ENCODE measurements at regions not wholly inside any gene's neighbourhood (a gene's known extent, or its start where the extent isn't known, plus 50 kb on each side); places are given as distances from the start of the nearest gene placed in this dataset.
"Not testable (repeated sequence)": the region's sequence is repeated elsewhere in the genome, so short reads cannot be mapped to it uniquely, and the experiment has no call there.

DNA sequence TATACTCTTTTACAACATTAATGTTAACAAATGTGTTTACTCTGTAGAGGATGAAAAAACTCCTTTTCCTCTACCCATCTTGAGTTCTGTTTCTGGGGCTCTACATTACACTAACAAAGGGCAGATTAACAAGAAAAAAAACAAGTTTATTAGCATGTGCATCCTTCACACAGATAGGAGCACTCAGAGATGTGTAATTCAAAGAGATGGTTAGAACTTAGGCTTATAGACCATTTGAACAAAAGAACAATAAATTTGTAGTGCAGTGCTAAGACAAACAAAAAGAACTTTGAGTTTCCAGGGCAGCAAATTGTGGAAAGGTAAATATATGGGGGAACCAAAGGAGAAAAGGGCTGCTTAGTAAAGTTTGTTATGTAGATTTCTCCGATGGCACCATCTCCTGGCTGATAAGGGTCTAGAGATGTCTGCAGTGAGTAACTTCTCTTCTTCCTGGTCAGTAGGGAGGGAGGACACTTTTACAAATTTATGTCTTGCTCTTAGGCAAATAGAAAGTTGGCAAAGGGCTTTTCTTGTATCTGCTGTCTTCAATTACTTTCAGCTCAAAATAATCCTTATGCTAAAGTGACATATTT lies 1249.9 kb upstream of the TENM3 start:
- no peak for DNase-seq (ENCODE audit: low read depth in 1 of 2, low spot score in 1 of 2)

DNA sequence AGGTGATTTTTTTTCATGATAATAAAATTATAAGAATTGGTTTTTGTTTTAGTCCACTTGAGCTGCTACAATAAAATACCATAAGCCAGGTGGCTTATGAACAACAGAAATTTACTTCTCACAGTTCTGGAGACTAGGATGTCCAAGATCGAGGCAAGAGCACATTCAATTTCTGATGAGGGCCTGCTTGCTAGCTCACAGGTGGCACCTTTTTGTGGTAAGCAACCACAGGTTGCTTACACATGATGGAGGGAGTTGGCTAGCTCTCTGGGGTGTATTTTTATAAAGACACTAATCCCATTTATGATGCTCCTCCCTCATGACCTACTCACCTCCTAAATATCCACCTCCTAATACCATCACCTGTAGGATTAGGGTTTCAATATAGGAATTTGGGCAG lies 1248.5 kb upstream of the TENM3 start:
- no peak for DNase-seq (ENCODE audit: low read depth in 1 of 2, low spot score in 1 of 2)

- DNase-seq (ENCODE audit: low read depth in 1 of 2, low spot score in 1 of 2): no peak
Observed at GRCh38 chr4:180999217-180999616, 1244.0 kb upstream of the TENM3 start.

DNA sequence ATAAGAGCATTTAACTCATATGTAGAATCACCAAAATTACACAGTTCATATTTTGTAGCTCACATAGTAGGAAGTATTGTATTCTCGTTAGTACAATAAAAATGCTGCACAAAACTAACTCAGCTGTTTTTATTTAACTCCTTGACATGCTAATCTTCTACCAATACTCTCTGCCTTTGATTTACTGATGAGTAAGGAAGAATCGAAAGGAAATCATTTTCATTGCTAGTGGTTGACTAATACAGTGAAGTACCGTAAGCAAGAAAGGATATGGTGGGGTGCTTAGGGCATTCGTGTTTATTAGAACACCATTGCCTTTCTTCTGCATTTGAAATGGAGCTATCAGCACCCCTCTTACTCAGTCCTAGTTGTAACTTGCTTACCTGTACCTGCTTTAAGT lies 1239.1 kb upstream of the TENM3 start:
- DNase-seq (ENCODE audit: low read depth in 1 of 2, low spot score in 1 of 2): no peak

- no peak for DNase-seq (ENCODE audit: low read depth in 1 of 2, low spot score in 1 of 2)
Observed at GRCh38 chr4:181006499-181007260, 1236.5 kb upstream of the TENM3 start.

DNA sequence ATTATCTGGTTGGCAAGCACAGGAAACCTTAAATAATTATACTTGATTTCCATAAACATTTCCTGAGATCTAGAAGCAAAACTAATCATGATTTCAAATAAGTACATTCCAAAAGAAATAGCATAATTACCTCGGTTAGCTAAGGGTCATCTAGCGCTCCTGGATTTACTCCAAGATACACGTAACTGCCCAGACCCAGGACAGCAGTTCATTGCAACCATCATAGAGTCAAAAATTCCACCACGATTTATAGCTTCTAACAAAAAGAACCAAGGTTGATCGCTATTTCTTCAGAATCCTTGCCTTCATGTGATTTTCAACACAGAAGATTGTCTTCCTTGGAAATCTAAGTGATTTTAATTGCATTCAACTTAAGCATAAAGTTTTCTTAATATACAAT lies 1235.5 kb upstream of the TENM3 start:
- DNase-seq (ENCODE audit: low read depth in 1 of 2, low spot score in 1 of 2): no peak

DNA sequence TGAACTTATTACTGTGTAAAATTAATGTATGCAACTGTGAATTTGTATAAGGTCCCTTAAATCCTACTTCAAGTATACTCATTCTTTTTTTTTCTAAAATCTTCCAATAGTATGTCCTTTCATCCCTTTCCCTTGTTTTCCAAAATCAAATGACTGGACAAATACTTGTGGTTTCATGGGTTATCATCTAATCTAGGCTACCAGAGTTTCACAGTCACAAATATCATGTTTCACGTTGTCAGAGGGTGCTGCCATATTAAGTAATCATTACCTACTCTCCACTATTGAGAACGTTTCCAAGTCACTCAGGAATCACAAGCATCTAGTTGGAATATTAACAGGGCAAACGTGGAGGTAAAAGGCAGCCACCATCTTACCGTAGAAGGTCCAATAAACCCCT lies 1235.0 kb upstream of the TENM3 start:
- no peak for DNase-seq (ENCODE audit: low read depth in 1 of 2, low spot score in 1 of 2)

GRCh38 chr4:181013162-181013561 lies 1230.0 kb upstream of the TENM3 start:
- no peak for DNase-seq (ENCODE audit: low read depth in 1 of 2, low spot score in 1 of 2)

GRCh38 chr4:181017038-181017437 lies 1226.2 kb upstream of the TENM3 start:
- DNase-seq (ENCODE audit: low read depth in 1 of 2, low spot score in 1 of 2): no peak

DNA sequence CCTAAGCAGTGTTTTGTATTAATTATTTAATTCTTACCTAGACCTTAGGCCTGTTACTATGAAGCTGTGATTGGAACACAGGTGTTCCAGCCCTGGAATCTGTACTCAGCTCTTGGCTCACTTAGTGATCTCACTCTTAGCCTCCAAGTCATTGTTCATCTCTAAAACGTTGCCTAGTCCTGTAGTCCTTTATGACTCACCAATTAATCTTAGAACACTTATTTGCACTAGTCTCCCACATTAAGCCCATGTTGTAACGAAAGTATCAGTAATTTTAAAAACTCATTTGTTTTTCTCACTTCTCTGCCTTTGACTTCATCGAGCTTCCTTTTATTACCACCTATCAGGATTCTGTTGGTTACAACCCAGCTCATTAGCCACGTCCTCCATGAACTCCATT lies 1224.7 kb upstream of the TENM3 start:
- no peak for DNase-seq (ENCODE audit: low read depth in 1 of 2, low spot score in 1 of 2)

DNA sequence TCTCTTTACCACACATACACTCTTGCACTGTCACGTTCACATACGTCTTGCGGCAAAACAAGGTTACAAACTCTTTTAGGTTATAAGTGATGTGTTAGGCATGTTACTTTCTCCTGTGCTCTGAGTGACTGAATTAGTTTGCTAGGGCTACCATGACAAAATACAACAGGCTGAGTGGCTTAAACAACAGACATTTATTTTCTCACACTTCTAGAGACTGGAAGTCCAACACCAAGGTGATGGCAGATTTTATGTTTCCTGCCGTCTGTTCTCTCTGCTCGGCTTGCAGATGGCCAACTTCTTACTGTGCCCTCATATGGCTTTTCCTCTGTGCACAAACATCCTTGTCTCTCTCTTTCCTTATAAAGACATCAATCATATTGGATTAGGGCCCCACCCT lies 1224.3 kb upstream of the TENM3 start:
- no peak for DNase-seq (ENCODE audit: low read depth in 1 of 2, low spot score in 1 of 2)

DNA sequence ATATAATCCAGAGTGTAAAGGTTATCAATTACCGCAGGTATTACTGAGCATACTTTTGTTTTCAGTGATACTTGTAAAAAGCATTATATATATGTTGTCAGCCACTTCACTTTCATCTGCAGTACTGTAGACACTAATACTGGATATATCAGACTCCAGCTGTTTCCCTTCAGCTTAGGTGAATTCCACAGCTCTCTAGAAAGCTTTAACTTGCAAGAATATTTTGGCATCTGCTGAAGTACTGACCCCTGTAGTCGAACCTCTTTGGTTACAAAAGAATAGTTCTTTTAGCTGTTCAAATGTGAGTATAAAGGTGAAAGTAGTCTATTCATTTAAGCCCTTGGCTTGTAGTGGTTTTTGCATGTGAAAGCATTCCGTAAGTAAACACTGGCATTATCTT lies 1222.7 kb upstream of the TENM3 start:
- no peak for DNase-seq (ENCODE audit: low read depth in 1 of 2, low spot score in 1 of 2)

- no peak for DNase-seq (ENCODE audit: low read depth in 1 of 2, low spot score in 1 of 2)
Observed at GRCh38 chr4:181021213-181021612, 1222.0 kb upstream of the TENM3 start.

GRCh38 chr4:181030135-181030921 lies 1212.9 kb upstream of the TENM3 start:
- DNase-seq (ENCODE audit: low read depth in 1 of 2, low spot score in 1 of 2): not testable (repeated sequence)

- DNase-seq (ENCODE audit: low read depth in 1 of 2, low spot score in 1 of 2): no peak
Observed at GRCh38 chr4:181030961-181031360, 1212.2 kb upstream of the TENM3 start.

- DNase-seq (ENCODE audit: low read depth in 1 of 2, low spot score in 1 of 2): no peak
Observed at GRCh38 chr4:181043486-181043885, 1199.7 kb upstream of the TENM3 start.

GRCh38 chr4:181046809-181047208 lies 1196.4 kb upstream of the TENM3 start:
- no peak for DNase-seq (ENCODE audit: low read depth in 1 of 2, low spot score in 1 of 2)

GRCh38 chr4:181051931-181052330 lies 1191.3 kb upstream of the TENM3 start:
- DNase-seq (ENCODE audit: low read depth in 1 of 2, low spot score in 1 of 2): no peak

- DNase-seq (ENCODE audit: low read depth in 1 of 2, low spot score in 1 of 2): no peak
Observed at GRCh38 chr4:181061787-181062186, 1181.4 kb upstream of the TENM3 start.

DNA sequence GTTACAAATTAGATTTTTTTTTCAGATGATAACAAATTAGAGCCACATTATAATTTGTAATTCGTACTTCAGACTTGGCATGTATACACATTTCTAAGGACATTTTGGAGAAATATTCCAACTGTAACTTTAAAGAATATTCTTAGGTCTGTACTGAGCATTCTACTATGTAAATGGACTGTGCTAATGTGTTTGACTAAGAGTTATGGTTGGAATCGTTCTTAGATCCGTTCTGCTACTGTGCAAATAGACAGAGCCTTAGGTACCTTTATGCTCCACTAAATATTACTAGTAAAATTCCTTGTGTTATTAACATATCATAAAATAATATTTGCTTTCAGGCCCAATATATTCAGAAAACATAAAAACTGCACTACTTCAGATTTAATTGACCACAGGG lies 1180.0 kb upstream of the TENM3 start:
- no peak for DNase-seq (ENCODE audit: low read depth in 1 of 2, low spot score in 1 of 2)

- DNase-seq (ENCODE audit: low read depth in 1 of 2, low spot score in 1 of 2): no peak
Observed at GRCh38 chr4:181077341-181077740, 1165.9 kb upstream of the TENM3 start.

GRCh38 chr4:181078196-181078595 lies 1165.0 kb upstream of the TENM3 start:
- DNase-seq (ENCODE audit: low read depth in 1 of 2, low spot score in 1 of 2): no peak
